HG03066 (cell line): ENCODE measurements at regions not wholly inside any gene's neighbourhood (a gene's known extent, or its start where the extent isn't known, plus 50 kb on each side); places are given as distances from the start of the nearest gene placed in this dataset.

ENCODE experiments used
- ATAC-seq: cut with Tn5 transposase; IDR thresholded peaks from one replicate; pipeline ENCODE4 v1.9.1; 2021; ENCODE audit warnings: low read depth; ENCODE audit not compliant: unreplicated experiment

DNA sequence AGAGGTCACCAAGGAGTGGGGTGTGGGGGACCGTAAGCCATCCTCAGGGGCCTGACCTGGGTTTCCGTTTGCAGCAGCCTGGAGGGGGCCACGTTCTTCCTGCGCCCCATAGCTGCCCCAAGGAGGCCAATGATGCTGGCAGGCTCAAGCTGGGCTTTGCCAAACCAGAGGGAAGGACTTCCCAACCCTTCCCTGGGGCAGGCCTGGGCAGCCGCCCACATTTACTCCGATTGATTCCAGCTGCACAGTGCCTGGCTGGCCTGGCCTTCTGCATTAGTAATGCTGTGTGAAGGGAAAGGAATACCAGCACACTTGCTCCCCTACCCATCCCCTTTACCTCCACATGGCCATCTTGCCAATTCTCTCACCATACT is 360.6 kb upstream of the SLC14A2 start:
- no peak for ATAC-seq

DNA sequence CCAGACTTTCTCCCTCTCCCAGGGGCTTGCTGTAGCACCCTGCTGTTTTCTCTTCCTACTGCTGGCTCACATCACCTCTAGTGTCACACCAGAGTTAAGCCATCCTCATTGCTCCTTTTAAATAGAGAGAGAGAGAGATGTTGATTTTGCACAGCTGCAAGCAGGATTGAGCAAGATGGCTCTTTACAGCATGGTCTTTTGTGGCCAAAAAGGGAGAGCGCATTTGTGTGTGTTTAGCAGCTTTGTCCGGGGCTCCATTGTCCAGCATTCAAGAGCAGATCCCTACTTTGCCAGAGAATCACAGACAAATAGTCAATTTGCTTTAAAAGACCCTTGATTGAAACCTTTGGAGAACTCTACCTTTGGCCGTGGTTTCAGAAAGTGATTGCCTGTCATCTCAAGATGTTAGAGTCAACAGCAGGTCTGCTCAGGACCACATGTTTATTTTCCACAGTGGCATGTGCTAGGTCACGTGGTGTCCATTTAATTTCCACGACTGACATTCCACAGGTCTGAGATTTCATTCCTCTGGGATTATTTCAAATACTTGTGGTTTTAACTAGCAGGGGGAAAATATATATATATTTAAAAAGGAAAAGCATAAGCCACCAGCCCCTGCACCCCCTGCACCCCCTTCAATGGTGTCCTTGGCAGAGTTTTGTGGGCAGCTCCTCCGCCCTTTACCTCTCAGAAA is 359.9 kb upstream of the SLC14A2 start:
- no peak for ATAC-seq

DNA sequence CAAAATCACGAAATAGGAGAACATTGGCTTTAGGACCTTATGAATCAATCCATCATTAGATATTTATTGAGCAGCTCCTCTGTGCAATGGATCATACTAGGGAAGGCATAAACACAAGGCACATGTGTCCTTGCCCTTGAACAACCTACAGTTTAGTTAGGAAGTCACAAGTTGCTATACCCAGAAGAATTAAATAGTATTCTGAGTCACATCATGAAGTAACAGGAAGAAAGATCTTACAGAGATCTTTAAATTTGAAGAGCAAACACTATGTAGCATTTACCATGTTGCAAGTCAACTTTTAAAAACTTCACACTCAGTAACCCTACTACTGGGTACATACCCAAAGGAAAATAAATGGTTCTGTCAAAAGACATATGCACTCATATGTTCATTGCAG is 355.2 kb upstream of the SLC14A2 start:
- no peak for ATAC-seq

DNA sequence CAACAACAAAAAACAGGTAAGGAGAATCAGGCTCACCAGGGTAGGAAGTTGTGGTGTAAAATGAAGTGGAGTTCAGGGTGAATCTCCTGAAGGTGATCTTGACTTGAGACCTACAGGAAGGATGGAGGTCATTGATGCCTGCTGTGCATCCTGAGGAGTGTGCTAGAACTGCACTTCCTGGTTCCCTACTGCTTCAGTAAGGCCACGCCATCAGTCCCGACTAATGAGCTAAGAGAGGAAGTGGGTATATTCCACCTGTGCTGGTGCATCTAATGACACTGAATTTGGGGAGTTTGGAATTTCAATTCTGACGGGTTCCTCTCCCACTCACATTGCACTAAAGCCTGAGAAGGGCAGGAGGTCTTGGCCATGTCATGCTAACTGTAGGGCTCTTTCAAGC is 349.3 kb upstream of the SLC14A2 start:
- no peak for ATAC-seq

- no peak for ATAC-seq
Measured at GRCh38 chr18:45267622-45268021, 347.7 kb upstream of the SLC14A2 start.

DNA sequence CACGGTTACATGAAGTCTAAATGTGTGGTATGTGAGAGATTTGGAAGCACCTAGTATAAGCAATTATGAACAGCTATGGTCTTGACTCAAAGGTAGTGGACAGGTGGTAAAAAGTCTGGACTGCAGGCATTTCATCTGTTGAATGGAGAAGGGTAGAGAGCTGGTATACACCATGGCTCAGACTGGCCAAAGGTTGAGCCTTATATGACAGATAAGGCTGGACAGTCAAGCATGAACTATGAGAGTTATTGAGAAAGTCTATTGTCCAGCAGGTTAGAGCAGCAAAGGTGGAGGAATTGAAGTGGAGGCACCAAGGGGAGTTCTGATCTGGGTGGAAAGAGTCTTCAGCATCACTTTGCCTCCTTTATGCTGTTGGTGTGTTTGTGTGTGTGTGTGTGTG is 346.7 kb upstream of the SLC14A2 start:
- no peak for ATAC-seq

GRCh38 chr18:45270289-45270771 is 344.9 kb upstream of the SLC14A2 start:
- ATAC-seq = no peak

- ATAC-seq = no peak
Measured at GRCh38 chr18:45274026-45274425, 341.2 kb upstream of the SLC14A2 start.

- ATAC-seq = no peak
Measured at GRCh38 chr18:45275367-45276113, 339.7 kb upstream of the SLC14A2 start.

DNA sequence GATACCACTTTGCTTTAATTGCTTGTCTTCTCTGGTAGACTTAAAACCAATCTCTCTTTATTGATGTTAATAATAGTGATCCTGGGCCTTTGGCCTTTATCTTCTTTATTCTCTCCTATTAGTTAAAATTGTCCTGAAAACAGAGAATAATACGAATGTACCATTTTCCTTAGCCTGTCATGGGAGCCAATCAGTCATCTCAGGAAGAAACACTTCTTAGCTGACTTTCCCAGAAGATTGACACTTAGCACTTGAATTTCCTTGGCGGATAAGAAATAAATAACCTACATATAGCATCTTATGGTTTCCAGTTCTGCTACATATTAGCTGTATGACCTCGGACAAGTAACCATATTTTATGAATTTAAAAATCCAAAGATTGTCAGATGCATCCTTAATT is 338.4 kb upstream of the SLC14A2 start:
- no peak for ATAC-seq

DNA sequence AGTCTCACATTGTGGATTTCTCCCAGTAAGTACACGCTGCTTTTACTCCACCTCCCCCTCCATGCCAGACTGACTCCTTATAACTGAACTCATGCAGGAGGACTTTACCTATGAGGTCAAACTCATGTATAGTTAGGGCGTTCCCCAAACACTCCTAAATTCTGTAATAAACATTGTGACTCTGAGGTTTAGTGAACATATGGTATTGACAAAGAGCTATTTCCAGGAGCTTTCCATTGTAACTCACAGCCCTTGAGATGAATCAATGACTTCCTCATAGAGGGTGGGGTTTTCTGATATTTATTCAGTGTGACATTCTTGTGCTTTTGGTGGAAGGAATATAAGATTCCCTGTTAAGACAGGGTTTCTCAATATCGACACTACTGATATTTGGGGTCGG is 337.4 kb upstream of the SLC14A2 start:
- ATAC-seq = no peak

DNA sequence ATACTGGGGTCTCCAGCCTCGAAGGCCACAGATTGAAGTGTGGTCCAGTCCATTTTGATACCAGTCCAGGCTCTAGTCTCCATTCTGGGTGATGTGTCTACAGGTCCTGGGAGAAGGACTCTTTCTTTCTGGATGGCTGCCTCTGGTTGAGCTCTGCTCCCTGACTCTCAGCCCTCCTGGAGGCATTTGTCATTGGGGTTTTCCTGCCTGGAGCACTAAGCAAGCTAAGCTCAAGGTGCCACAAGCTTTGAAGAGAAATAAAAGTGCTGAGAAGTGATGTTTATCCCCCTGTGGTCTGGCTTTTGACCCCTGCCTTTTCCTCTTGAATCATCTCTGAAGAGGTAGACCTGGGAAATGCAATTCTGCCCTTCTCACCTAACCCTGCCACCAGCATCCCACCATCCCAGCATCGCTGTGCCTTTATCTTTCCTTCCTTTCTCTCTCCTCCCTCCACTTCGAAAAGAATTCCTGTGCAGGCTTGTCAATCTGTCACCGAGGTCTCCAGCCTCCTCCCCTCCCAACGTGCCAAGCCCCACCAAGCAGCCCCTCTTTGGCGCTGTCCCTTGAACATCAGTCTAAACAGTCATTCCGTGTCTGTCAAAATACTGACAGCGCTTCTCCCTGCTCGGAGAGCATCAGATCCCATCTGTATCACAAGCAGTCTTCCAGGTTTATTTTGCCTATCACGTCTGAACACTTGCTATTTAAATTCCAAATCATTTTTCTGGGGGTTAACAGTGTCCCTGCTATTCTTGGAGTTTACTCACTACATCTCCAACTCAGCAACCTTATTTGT is 334.6 kb upstream of the SLC14A2 start:
- ATAC-seq = no peak

GRCh38 chr18:45282101-45282812 is 333.0 kb upstream of the SLC14A2 start:
- ATAC-seq = no peak

GRCh38 chr18:45284174-45284573 is 331.1 kb upstream of the SLC14A2 start:
- ATAC-seq = no peak

DNA sequence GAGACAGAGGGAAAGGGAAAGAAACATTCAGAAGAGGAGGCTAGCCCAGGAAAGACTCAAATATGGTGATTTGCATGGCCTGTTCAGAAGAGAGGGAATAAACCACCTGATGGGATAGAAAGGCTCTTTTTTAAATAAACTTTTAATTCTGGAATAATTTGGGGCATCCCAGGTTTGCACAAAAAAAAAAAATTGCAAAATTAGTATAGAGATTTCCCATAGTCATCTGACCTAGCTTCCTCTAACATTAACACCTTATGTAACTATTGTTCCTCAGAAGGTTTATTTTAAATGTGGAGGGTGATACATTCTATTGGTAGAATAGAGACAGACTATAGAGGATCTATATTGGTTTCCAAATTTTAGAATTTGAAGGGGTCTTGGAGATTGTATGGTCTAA is 330.4 kb upstream of the SLC14A2 start:
- no peak for ATAC-seq

DNA sequence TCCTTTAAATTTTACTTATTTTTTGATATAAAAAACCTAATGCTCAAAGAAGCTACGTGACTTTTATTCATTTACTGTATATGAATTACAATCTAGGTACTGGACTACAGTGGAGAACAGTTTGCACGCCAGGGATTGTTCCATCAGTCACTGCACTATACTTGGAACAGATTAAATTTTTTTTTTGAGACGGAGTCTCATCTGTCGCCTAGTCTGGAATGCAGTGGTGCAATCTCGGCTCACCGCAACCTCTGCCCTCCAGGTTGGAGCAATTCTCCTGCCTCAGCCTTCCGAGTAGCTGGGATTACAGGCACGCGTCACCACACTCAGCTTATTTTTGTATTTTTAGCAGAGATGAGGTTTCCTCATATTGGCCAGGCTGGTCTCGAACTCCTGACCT is 330.0 kb upstream of the SLC14A2 start:
- ATAC-seq = no peak

- ATAC-seq = no peak
Measured at GRCh38 chr18:45286431-45286830, 328.8 kb upstream of the SLC14A2 start.

DNA sequence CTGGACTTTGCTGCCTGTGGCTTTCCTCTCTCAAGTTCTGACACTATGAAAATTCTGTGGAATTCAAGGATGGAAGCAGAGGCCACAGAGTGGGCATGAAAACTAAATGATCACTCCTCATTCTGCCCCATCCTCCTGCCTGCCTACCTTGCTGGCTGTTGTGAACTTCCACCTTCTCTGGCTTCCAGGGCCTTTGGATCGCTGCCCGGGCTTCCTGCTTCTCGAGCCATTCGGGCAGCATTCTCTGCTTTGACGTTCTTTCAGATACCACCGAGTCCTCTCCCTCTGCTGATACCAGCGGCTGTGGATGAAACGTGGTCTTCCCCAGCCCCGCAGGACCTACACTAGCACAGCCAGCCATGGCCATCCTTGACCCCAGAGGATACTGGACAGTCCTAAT is 327.7 kb upstream of the SLC14A2 start:
- no peak for ATAC-seq

GRCh38 chr18:45290364-45290763 is 324.9 kb upstream of the SLC14A2 start:
- no peak for ATAC-seq

DNA sequence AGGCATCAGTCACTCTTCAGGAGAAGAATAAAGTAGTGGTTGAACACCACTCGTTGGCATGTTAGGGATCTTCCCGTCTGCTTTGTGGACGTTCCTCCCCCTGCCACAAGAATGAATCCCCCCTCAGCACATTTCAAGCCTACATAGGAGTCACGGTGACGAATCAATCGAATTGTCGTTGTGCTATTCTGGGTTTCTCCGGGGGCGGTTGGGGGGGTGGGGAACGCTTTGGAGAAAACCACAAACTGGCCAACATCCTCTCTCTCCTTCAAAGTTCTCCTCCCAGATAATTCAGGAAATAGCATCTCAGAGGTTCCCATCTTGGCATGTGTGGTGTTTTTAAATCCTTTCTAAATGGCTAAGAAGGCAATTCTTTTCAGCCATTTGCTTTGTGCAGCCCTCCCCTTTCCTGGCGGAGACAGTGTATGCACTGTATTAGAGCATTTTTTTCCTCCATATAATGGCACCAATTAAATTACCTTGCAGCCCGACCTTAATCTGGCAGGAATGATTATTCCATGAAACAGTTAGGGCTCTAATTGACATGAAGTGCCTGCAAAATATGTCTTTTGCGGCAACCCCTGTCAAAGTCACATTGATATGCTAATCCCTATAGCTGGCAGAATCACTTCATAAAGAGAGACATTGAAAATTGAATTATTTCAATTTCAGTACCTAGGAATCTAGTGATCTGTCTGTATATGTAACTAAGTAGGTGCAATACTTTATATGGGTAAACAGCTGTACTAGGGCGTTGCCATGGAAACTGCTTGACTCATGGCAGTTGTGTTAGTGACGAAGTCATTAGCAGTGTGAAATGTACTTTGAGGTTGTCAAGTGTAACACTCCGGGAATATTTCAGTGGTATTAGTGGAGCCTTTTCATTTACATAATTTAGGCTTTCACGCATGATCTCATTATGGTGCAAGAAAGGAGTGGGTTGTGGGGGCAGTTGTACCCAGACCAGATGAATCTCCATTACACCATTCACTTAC is 323.4 kb upstream of the SLC14A2 start:
- ATAC-seq = no peak
